ENCODE measurements at regions not wholly inside any gene's neighbourhood (a gene's known extent, or its start where the extent isn't known, plus 50 kb on each side); places are given as distances from the start of the nearest gene placed in this dataset.
A peak's percentile ranks its signal among the peaks of the same experiment; 100 is the strongest.

DNA sequence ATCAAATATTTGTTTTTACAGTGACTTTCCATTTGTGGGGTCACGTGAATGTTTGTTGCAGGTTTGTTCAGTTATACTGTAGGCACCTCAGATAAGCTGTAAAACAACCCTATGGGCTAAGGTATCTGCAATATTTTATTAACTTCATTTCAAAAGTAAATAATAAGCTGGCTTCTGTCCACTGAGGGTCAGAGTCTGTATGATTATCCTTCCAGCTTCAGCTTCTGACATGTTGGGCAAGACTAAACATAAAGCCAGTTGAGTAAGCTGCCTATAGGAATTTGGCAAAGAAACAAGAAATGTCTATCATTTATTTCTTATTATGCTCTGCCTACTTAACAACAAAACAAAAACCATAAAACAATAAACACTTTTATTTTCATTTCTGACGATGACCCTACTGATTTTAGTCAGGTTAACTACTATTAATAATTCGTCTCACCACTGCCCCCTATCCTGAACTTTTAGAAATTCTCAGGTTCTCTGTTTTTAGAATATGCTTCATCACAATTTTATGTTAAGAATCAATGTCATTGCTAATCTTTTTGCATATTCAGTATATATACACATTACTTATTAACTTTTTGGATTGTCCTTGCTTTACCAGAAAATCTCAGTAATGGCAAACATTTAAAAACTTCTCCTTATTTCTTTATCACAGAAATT, 413.6 kb upstream of the ADAMTSL1 start:
- Histone ChIP-seq H3K18ac (ENCODE audit: low read depth, low read length) (no peak overlapping the region), H2AK9ac (replicated peaks; ENCODE audit: low read depth, low read length, poor library complexity) (no peak overlapping the region), H4K5ac (ENCODE audit: low read depth, low read length) (no peak overlapping the region), H4K91ac (ENCODE audit: insufficient read depth, low read depth, low read length) (no peak overlapping the region), H3K9ac (ENCODE audit: low read depth, low read length) (no peak overlapping the region), H2AFZ (replicated peaks; ENCODE audit: low read length, poor library complexity) (no peak overlapping the region), H2BK5ac (ENCODE audit: low read depth, low read length, poor library complexity, severe bottlenecking) (no peak overlapping the region), H4K20me1 (ENCODE audit: insufficient read depth, low read length) (no peaks in the 10 kb centered on the region), H2BK15ac (ENCODE audit: low read depth, low read length) (no peak overlapping the region), H3K27me3 (ENCODE audit: control insufficient read depth, insufficient read depth, low read length) (no peaks in the 10 kb centered on the region), H4K8ac (ENCODE audit: low read depth in 2 of 2, low read length in 2 of 2) (no peak overlapping the region), H2BK120ac (ENCODE audit: low read depth, low read length) (no peak overlapping the region), H3K9me1 (ENCODE audit: insufficient read depth, low read length) (no peaks in the 10 kb centered on the region), H2BK20ac (ENCODE audit: low read depth, low read length) (no peak overlapping the region), H3K14ac (replicated peaks; ENCODE audit: low read depth, low read length) (no peak overlapping the region), H3K36me3 (ENCODE audit: control insufficient read depth, insufficient read depth, low read length) (no peaks in the 10 kb centered on the region), H3K27ac (ENCODE audit: insufficient read depth, low read length) (no peak overlapping the region), H3K4me3 (ENCODE audit: insufficient read depth, low read depth, low read length) (no peak overlapping the region), H3K4ac (ENCODE audit: low read depth, low read length) (no peak overlapping the region), H3K56ac (ENCODE audit: extremely low read depth, insufficient read depth, low read length) (no peak overlapping the region), H3K4me2 (ENCODE audit: low read depth, low read length) (no peak overlapping the region), H3K4me1 (ENCODE audit: control insufficient read depth, insufficient read depth, low read length) (no peaks in the 10 kb centered on the region), H3K23ac (ENCODE audit: low read depth, low read length) (no peak overlapping the region), H2AK5ac (ENCODE audit: low read depth, low read length) (no peak overlapping the region), H3K9me3 (ENCODE audit: control insufficient read depth, insufficient read depth, low read length) (no peaks in the 10 kb centered on the region), H3K79me1 (ENCODE audit: low read depth in 1 of 2, low read length in 2 of 2) (no peaks in the 10 kb centered on the region)
- WGBS, 2 experiments (ENCODE audit: extremely low coverage in 2 of 2, insufficient read length in 1 of 2), result no CpG with 5 or more reads among the region's 3 CpGs
- TF ChIP-seq MAZ (IDR thresholded peaks at IDR 0.05; ENCODE audit: borderline replicate concordance, low read depth, low read length), result no peak
- no peak for TF ChIP-seq MAFK (IDR thresholded peaks at IDR 0.05; ENCODE audit: low read depth, low read length)
- no peak for TF ChIP-seq CHD1 (IDR thresholded peaks at IDR 0.05; ENCODE audit: low read depth, low read length)
- TF ChIP-seq, protein P1, sequence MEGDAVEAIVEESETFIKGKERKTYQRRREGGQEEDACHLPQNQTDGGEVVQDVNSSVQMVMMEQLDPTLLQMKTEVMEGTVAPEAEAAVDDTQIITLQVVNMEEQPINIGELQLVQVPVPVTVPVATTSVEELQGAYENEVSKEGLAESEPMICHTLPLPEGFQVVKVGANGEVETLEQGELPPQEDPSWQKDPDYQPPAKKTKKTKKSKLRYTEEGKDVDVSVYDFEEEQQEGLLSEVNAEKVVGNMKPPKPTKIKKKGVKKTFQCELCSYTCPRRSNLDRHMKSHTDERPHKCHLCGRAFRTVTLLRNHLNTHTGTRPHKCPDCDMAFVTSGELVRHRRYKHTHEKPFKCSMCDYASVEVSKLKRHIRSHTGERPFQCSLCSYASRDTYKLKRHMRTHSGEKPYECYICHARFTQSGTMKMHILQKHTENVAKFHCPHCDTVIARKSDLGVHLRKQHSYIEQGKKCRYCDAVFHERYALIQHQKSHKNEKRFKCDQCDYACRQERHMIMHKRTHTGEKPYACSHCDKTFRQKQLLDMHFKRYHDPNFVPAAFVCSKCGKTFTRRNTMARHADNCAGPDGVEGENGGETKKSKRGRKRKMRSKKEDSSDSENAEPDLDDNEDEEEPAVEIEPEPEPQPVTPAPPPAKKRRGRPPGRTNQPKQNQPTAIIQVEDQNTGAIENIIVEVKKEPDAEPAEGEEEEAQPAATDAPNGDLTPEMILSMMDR (conservative IDR thresholded peaks at IDR 0.05; ENCODE audit: low read depth, low read length), result peak; percentile 8; the same call in 1 of the 2 replicates
- DNase-seq (no peak), ATAC-seq (ENCODE audit: low read depth) (no peak)
- in situ Hi-C loops (cut with MboI; ENCODE audit: low sequenced_read_pairs), result no loop called here
- BruUV-seq (replicated peaks), result no TSS peak
- intact Hi-C loops (cut with micrococcal nuclease), result no loop called here
- dilution Hi-C loops (cut with HindIII; ENCODE audit: low sequenced_read_pairs, unreplicated experiment), result no loop called here
- ChIA-PET POLR2A (ENCODE audit: unreplicated experiment) (no interaction called here), CTCF (no interaction called here)
